ENCODE measurements at regions not wholly inside any gene's neighbourhood (a gene's known extent, or its start where the extent isn't known, plus 50 kb on each side); places are given as distances from the start of the nearest gene placed in this dataset.

- DNase-seq = no peak
These were observed 345.1 kb upstream of the PITX2 start for GRCh38 chr4:110967936-110968335.

GRCh38 chr4:110970642-110971041 lies 347.8 kb upstream of the PITX2 start:
- peak; percentile 59 for DNase-seq

- no peak for DNase-seq
These were observed 352.5 kb upstream of the PITX2 start for GRCh38 chr4:110975338-110975737.

- DNase-seq = no peak
These were observed 354.7 kb upstream of the PITX2 start for GRCh38 chr4:110977554-110977953.

GRCh38 chr4:110978761-110979160 lies 355.9 kb upstream of the PITX2 start:
- no peak for DNase-seq

- no peak for DNase-seq
These were observed 359.6 kb upstream of the PITX2 start for GRCh38 chr4:110982486-110982885.

GRCh38 chr4:110988722-110989121 lies 365.8 kb upstream of the PITX2 start:
- no peak for DNase-seq

- DNase-seq = no peak
These were observed 366.2 kb upstream of the PITX2 start for GRCh38 chr4:110989125-110989524.

- no peak for DNase-seq
These were observed 371.9 kb upstream of the PITX2 start for GRCh38 chr4:110994781-110995180.

- DNase-seq = no peak
These were observed 375.4 kb upstream of the PITX2 start for GRCh38 chr4:110998320-110998719.

GRCh38 chr4:111011458-111011857 lies 388.6 kb upstream of the PITX2 start:
- no peak for DNase-seq

GRCh38 chr4:111013846-111014245 lies 391.0 kb upstream of the PITX2 start:
- DNase-seq = no peak

- no peak for DNase-seq
These were observed 391.7 kb upstream of the PITX2 start for GRCh38 chr4:111014537-111014936.

GRCh38 chr4:111016416-111016815 lies 393.5 kb upstream of the PITX2 start:
- no peak for DNase-seq

- DNase-seq = no peak
These were observed 395.3 kb upstream of the PITX2 start for GRCh38 chr4:111018216-111018615.

- DNase-seq = no peak
These were observed 397.6 kb upstream of the PITX2 start for GRCh38 chr4:111020476-111020875.

- no peak for DNase-seq
These were observed 398.1 kb upstream of the PITX2 start for GRCh38 chr4:111020961-111021360.

GRCh38 chr4:111022758-111023157 lies 399.9 kb upstream of the PITX2 start:
- no peak for DNase-seq

GRCh38 chr4:111027526-111027925 lies 404.6 kb upstream of the PITX2 start:
- DNase-seq = no peak

GRCh38 chr4:111028795-111029194 lies 405.9 kb upstream of the PITX2 start:
- no peak for DNase-seq

GRCh38 chr4:111031001-111031579 lies 408.2 kb upstream of the PITX2 start:
- DNase-seq = no peak

GRCh38 chr4:111031596-111031995 lies 408.7 kb upstream of the PITX2 start:
- DNase-seq = no peak

- no peak for DNase-seq
These were observed 414.9 kb upstream of the PITX2 start for GRCh38 chr4:111037591-111038360.

- no peak for DNase-seq
These were observed 418.0 kb upstream of the PITX2 start for GRCh38 chr4:111040904-111041303.

GRCh38 chr4:111043286-111043685 lies 420.4 kb upstream of the PITX2 start:
- no peak for DNase-seq

Measured in hematopoietic multipotent progenitor cell treated with erythropoietin and hydrocortisone succinate and interleukin-3 and kit ligand, for 6 days (in vitro differentiated cells).